Smooth muscle cell (in vitro differentiated cells): ENCODE measurements at regions not wholly inside any gene's neighbourhood (a gene's known extent, or its start where the extent isn't known, plus 50 kb on each side); places are given as distances from the start of the nearest gene placed in this dataset.
A peak's percentile ranks its signal among the peaks of the same experiment; 100 is the strongest.

Experiments
- DNase-seq: peaks from one replicate; lab custom pipeline; 2025; ENCODE audit not compliant: unreplicated experiment; lab: John Stamatoyannopoulos, UW
- H2AFZ ChIP-seq: fragments of 200-600 bp; sonication (generic); 2 replicates; pipeline ENCODE4 v1.6.0; 2016; ENCODE audit warnings: antibody characterized with exemption, low read depth, mild to moderate bottlenecking
- H3F3A ChIP-seq: fragments of 200-600 bp; sonication (generic); 2 replicates; pipeline ENCODE4 v1.6.0; 2017; ENCODE audit warnings: antibody characterized with exemption, low read depth
- H3K27ac ChIP-seq: fragments of 200-600 bp; sonication (generic); 2 replicates; pipeline ENCODE4 v1.5.1; 2016; ENCODE audit warnings: low read depth, mild to moderate bottlenecking
- H3K27me3 ChIP-seq: fragments of 200-600 bp; sonication (generic); 2 replicates; pipeline ENCODE4 v1.6.1; 2016; ENCODE audit warnings: low read depth, mild to moderate bottlenecking
- H3K36me3 ChIP-seq: fragments of 200-600 bp; sonication (generic); 2 replicates; pipeline ENCODE4 v1.5.1; 2016; ENCODE audit warnings: low read depth
- H3K4me1 ChIP-seq: fragments of 200-600 bp; sonication (generic); 2 replicates; pipeline ENCODE4 v1.5.1; 2016; ENCODE audit warnings: low read depth
- H3K4me2 ChIP-seq: fragments of 200-600 bp; sonication (generic); 2 replicates; pipeline ENCODE4 v1.6.0; 2016; ENCODE audit warnings: mild to moderate bottlenecking
- H3K4me3 ChIP-seq: fragments of 200-600 bp; sonication (generic); 2 replicates; pipeline ENCODE4 v1.5.1; 2016; ENCODE audit warnings: mild to moderate bottlenecking
- H3K79me2 ChIP-seq: fragments of 200-600 bp; sonication (generic); 2 replicates; pipeline ENCODE4 v1.6.0; 2016; ENCODE audit warnings: low read depth, mild to moderate bottlenecking
- H3K9ac ChIP-seq: fragments of 200-600 bp; sonication (generic); 2 replicates; pipeline ENCODE4 v1.6.0; 2016; ENCODE audit warnings: low read depth
- H3K9me3 ChIP-seq: fragments of 200-600 bp; sonication (generic); replicated peaks from 2 replicates; pipeline ENCODE4 v1.5.1; 2016; ENCODE audit warnings: low read depth
- H4K20me1 ChIP-seq: fragments of 200-600 bp; sonication (generic); 2 replicates; pipeline ENCODE4 v1.6.0; 2016; ENCODE audit warnings: low read depth
- CTCF ChIP-seq: fragments of 200-600 bp; sonication (generic); IDR thresholded peaks from 2 replicates; pipeline ENCODE4 v1.5.1; 2017; ENCODE audit warnings: borderline replicate concordance, mild to moderate bottlenecking, antibody characterized with exemption; ENCODE audit not compliant: insufficient read depth, poor library complexity, severe bottlenecking
- WGBS: methylation state at CpG from one replicate; pipeline ENCODE4 v1.1.7; 2016; ENCODE audit warnings: low lambda C conversion rate; 5-methylcytosine and 5-hydroxymethylcytosine counted together

GRCh38 chr7:135800560-135800959 lies 51.9 kb upstream of the FAM180A start:
- Histone ChIP-seq H3K4me3 (peak overlapping the region; percentile 37), H2AFZ (peak overlapping the region; percentile 97), H3K4me2 (peak overlapping the region; percentile 86), H3K9ac (no peak overlapping the region), H3K27me3 (no peaks in the 10 kb centered on the region), H3K36me3 (no peaks in the 10 kb centered on the region), H3K4me1 (no peaks in the 10 kb centered on the region), H3K27ac (peak overlapping the region; percentile 12), H4K20me1 (no peaks in the 10 kb centered on the region), H3F3A (no peaks in the 10 kb centered on the region), H3K9me3 (no peaks in the 10 kb centered on the region), H3K79me2 (no peaks in the 10 kb centered on the region)
- TF ChIP-seq CTCF, result no peak
- no peak for DNase-seq
- WGBS, result 21% methylated on average over 10 of the region's 10 CpGs

GRCh38 chr7:135799881-135800280 lies 51.3 kb upstream of the FAM180A start:
- no peaks in the 10 kb centered on the region for H3K36me3 ChIP-seq
- peak overlapping the region; percentile 97 for H2AFZ ChIP-seq
- H3K9ac ChIP-seq, result no peak overlapping the region
- H3K4me1 ChIP-seq, result no peaks in the 10 kb centered on the region
- no peaks in the 10 kb centered on the region for H4K20me1 ChIP-seq
- no peak for TF ChIP-seq CTCF
- DNase-seq, result no peak
- H3K27ac ChIP-seq, result no peak overlapping the region
- no peaks in the 10 kb centered on the region for H3K79me2 ChIP-seq
- H3K4me2 ChIP-seq, result no peak overlapping the region
- H3K9me3 ChIP-seq, result no peaks in the 10 kb centered on the region
- H3F3A ChIP-seq, result no peaks in the 10 kb centered on the region
- no peak overlapping the region for H3K4me3 ChIP-seq
- WGBS, result 94% methylated on average over 3 of the region's 3 CpGs
- H3K27me3 ChIP-seq, result no peaks in the 10 kb centered on the region
